ENCODE measurements at regions not wholly inside any gene's neighbourhood (a gene's known extent, or its start where the extent isn't known, plus 50 kb on each side); places are given as distances from the start of the nearest gene placed in this dataset.
A peak's percentile ranks its signal among the peaks of the same experiment; 100 is the strongest.

DNA sequence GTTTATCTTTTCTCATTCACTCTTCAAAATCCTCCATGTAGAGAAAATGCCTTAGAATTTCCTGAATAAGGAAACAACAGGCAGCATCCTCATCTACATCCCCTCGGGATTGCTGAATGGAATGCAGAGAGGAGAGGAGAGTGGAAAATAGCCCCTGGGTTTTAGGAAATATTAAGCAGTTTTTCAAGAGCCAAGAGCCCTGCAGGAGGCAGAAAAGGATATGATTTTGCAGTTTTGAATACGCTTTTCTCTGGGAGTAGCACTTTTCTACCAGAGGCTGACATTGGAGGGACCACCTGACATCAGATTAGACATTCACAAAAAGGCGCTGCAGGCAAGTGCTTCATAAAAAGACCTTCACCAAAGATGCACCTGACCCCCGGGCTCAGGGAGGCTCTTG is 362.2 kb upstream of the SFSWAP start:
- DNase-seq (ENCODE audit: low spot score in 2 of 2), result peak in 1 of 2 donors; percentile 15
- Histone ChIP-seq H3K9me3 (no peaks in the 10 kb centered on the region), H3K36me3 (no peaks in the 10 kb centered on the region), H3K27me3 (no peaks in the 10 kb centered on the region), H3K27ac (no peak overlapping the region), H3K4me3 (no peak overlapping the region), H3K4me1 (no peaks in the 10 kb centered on the region)
- TF ChIP-seq, protein P1, sequence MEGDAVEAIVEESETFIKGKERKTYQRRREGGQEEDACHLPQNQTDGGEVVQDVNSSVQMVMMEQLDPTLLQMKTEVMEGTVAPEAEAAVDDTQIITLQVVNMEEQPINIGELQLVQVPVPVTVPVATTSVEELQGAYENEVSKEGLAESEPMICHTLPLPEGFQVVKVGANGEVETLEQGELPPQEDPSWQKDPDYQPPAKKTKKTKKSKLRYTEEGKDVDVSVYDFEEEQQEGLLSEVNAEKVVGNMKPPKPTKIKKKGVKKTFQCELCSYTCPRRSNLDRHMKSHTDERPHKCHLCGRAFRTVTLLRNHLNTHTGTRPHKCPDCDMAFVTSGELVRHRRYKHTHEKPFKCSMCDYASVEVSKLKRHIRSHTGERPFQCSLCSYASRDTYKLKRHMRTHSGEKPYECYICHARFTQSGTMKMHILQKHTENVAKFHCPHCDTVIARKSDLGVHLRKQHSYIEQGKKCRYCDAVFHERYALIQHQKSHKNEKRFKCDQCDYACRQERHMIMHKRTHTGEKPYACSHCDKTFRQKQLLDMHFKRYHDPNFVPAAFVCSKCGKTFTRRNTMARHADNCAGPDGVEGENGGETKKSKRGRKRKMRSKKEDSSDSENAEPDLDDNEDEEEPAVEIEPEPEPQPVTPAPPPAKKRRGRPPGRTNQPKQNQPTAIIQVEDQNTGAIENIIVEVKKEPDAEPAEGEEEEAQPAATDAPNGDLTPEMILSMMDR (IDR thresholded peaks at IDR 0.05), result no peak
- intact Hi-C loops (cut with DNase I), result loop anchor here (5.0 kb wide), 1 partner anchor 274 kb away; no protein-coding TSS in a partner anchor

DNA sequence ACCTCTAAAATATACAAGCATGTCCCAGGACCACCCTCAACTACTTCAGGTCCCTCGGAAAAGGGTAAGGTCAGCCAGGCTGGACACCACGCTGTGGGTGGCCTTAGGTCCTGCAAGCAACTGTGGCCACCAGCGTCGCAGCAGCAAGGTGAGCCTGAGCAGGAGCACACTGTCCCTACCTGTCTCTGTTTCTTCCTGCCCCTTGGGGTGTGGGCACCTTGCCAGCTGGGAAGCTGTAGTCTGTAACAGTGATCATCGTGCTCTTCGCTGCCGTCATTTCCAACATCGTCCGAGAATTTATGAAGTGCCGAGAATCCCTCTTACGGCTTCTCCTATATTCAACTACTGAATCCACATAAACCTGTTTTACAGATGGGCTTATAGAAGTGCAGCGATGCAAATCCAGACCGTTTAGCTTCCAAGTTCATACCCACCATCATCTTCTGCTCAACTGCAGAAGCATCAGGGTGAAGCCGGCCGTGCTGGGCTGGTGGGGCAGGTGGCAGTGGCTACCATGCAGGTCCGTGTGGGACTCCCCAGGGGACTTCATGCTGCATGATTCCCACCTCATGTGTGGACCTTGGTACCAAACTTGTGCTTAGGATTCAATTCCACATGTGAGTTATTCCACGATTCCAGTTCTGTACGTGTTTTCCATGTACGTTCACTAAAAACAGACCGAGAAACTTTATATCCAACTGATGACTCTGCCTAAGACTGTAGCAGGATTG is 361.3 kb upstream of the SFSWAP start:
- TF ChIP-seq, protein P1 (IDR thresholded peaks at IDR 0.05), result no peak
- no peaks in the 10 kb centered on the region for H3K4me1 ChIP-seq
- peak in 1 of 2 donors; percentile 28 for DNase-seq (ENCODE audit: low spot score in 2 of 2)
- intact Hi-C loops (cut with DNase I), result loop anchor here (5.0 kb wide), 1 partner anchor 273 kb away; no protein-coding TSS in a partner anchor
- H3K9me3 ChIP-seq, result no peaks in the 10 kb centered on the region
- H3K4me3 ChIP-seq, result no peak overlapping the region
- H3K27me3 ChIP-seq, result no peaks in the 10 kb centered on the region
- H3K27ac ChIP-seq, result no peak overlapping the region
- H3K36me3 ChIP-seq, result no peaks in the 10 kb centered on the region

DNA sequence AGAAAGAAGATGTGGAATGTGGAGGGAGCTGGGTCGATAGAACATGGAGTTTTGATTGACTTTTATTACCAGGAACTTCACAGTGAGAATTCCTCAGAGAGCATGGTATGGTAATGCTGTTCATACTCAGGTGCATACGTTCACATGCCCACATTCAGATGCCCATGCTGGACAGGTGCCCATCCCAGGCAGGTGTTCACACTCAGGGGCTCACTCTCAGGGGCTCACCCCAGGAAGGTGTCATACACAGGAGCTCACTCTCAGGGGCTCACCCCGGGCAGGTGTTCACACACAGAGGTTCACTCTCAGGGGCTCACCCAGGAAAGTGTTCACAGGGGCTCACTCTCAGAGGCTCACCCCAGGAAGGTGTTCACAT is 360.0 kb upstream of the SFSWAP start:
- no peaks in the 10 kb centered on the region for H3K9me3 ChIP-seq
- H3K36me3 ChIP-seq, result no peaks in the 10 kb centered on the region
- DNase-seq (ENCODE audit: low spot score in 2 of 2), result peak in 1 of 2 donors; percentile 30
- H3K27ac ChIP-seq, result no peak overlapping the region
- H3K27me3 ChIP-seq, result no peaks in the 10 kb centered on the region
- H3K4me1 ChIP-seq, result no peaks in the 10 kb centered on the region
- H3K4me3 ChIP-seq, result no peak overlapping the region
- TF ChIP-seq, protein P1 (IDR thresholded peaks at IDR 0.05), result no peak
- intact Hi-C loops (cut with DNase I), result no loop called here

DNA sequence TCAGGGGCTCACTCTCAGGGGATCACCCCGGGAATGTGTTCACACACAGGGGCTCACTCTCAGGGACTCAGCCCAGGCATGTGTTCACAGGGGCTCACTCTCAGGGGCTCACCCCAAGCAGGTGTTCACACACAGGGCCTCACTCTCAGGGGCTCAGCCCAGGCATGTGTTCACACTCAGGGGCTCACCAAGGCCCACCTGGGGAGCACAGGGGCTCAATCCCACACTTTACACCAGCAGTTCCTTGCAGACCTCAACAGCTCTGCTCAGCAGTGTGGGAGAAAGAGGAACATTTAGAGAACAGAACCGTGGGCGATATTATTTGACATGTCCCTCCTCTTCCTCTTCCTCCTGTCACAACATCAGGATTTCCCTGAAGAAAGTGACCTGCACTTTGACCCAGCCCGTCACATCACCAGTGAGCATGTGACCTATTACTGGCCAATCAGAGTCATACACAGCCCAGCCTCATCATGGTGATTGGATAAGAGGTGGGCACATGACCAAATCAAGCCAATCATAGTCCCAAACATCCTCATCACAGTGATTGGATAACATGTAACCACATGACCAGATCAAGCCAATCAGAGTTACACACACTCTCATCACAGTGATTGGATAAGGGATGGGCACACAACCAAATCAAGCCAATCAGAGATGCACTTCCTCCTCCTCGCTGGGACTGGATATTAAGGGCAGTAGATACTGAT is 359.4 kb upstream of the SFSWAP start:
- intact Hi-C loops (cut with DNase I), result no loop called here

DNA sequence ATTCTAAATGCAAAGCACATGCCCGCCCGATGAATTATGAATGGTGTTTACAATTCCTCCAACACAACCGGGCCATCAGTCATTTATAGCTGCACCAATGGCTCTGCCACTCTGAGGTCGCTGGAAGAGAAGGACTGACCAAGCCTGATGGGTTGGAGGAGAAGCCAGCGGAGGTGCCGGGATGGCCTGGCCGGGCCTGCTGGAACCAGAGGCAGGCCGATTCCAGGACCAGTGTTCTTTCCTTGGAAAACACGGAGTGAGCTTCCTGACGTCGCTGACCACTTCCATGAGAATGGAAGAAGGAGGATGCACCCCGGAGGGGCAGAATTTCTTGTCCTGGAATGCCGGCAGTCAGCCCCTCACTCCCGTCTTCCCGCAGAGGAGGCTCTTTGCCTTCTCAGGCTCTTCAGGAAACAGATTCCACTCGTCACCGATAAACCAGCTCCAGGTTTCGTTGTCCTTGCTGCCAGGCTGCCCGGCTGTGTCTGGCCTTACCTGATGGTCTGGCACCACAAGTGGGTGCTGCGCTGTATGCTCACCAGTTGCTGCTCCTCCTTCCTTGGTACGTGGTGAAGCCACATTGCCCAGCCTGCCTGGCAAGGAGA is 358.5 kb upstream of the SFSWAP start:
- TF ChIP-seq, protein P1 (IDR thresholded peaks at IDR 0.05), result no peak
- intact Hi-C loops (cut with DNase I), result no loop called here
- Histone ChIP-seq H3K4me1 (no peaks in the 10 kb centered on the region), H3K4me3 (no peak overlapping the region), H3K36me3 (no peaks in the 10 kb centered on the region), H3K27ac (no peak overlapping the region), H3K27me3 (no peaks in the 10 kb centered on the region), H3K9me3 (no peaks in the 10 kb centered on the region)
- DNase-seq (ENCODE audit: low spot score in 2 of 2), result peak in 1 of 2 donors; percentile 25

More for the DNA sequence above, 359.4 kb upstream of the SFSWAP start:
- H3K4me1 ChIP-seq, result no peaks in the 10 kb centered on the region
- DNase-seq (ENCODE audit: low spot score in 2 of 2), result peak in 1 of 2 donors; percentile 25
- TF ChIP-seq, protein P1 (IDR thresholded peaks at IDR 0.05), result no peak
- H3K36me3 ChIP-seq, result no peaks in the 10 kb centered on the region
- H3K27me3 ChIP-seq, result no peaks in the 10 kb centered on the region
- no peaks in the 10 kb centered on the region for H3K9me3 ChIP-seq
- no peak overlapping the region for H3K27ac ChIP-seq
- H3K4me3 ChIP-seq, result no peak overlapping the region

Data from ascending aorta (tissue), 2 donors.